Activated CD8-positive, alpha-beta T cell treated with anti-CD3 and anti-CD28 coated beads for 36 hours (primary cell): ENCODE measurements at regions not wholly inside any gene's neighbourhood (a gene's known extent, or its start where the extent isn't known, plus 50 kb on each side); places are given as distances from the start of the nearest gene placed in this dataset.

Experiments used
- ATAC-seq: fragments of 200-7000 bp; cut with Tn5 transposase; one replicate; pipeline ENCODE4 v1.10.0; 2021; ENCODE audit warnings: mild to moderate bottlenecking, moderate library complexity
- CTCF ChIA-PET: fragments of 350-600 bp; sonication (Branson Sonifier 250); formaldehyde crosslinking; loops from one replicate; lab custom pipeline; 2021; ENCODE audit warnings: antibody characterized with exemption; lab: Charles Lee
- POLR2A ChIA-PET: fragments of 350-600 bp; sonication (Branson Sonifier 250); formaldehyde crosslinking; loops from one replicate; lab custom pipeline; 2021; ENCODE audit warnings: antibody characterized with exemption; lab: Charles Lee
- DNase-seq: peaks from one replicate; pipeline ENCODE4 v3.0.0-alpha.2; 2020
- H3K27ac Mint-ChIP-seq: one replicate; pipeline ENCODE4 v1.8.0; 2021; ENCODE audit warnings: mild to moderate bottlenecking, mixed read lengths
- H3K27me3 Mint-ChIP-seq: one replicate; pipeline ENCODE4 v1.8.0; 2021; ENCODE audit warnings: mixed read lengths
- H3K36me3 Mint-ChIP-seq: one replicate; pipeline ENCODE4 v1.8.0; 2021; ENCODE audit warnings: low read depth, mixed read lengths
- H3K4me1 Mint-ChIP-seq: one replicate; pipeline ENCODE4 v1.8.0; 2021; ENCODE audit warnings: low read depth, mixed read lengths
- H3K4me3 Mint-ChIP-seq: one replicate; pipeline ENCODE4 v1.8.0; 2021; ENCODE audit warnings: mild to moderate bottlenecking, moderate library complexity, mixed read lengths
- H3K9me3 Mint-ChIP-seq: one replicate; pipeline ENCODE4 v1.8.0; 2021; ENCODE audit warnings: mixed read lengths
- CTCF ChIP-seq: fragments of 200-600 bp; IDR thresholded peaks from one replicate; pipeline ENCODE4 v1.8.0; 2022; ENCODE audit warnings: antibody characterized with exemption, mild to moderate bottlenecking
- intact Hi-C: fragments of 100-400 bp; cut with micrococcal nuclease; formaldehyde crosslinking; loops from one replicate; pipeline ENCODE4 v1.10.0; 2022

- ATAC-seq (no peak), DNase-seq (no peak)
- peaks cover 12% of the 10 kb centered on the region for H3K9me3 Mint-ChIP-seq
- intact Hi-C loops, result no loop called here
- no peaks in the 10 kb centered on the region for H3K36me3 Mint-ChIP-seq
- no peak for TF ChIP-seq CTCF
- POLR2A ChIA-PET, result no interaction called here
- CTCF ChIA-PET, result no interaction called here
- no peaks in the 10 kb centered on the region for H3K27me3 Mint-ChIP-seq
- H3K4me1 Mint-ChIP-seq, result no peaks in the 10 kb centered on the region
- H3K4me3 Mint-ChIP-seq, result no peak overlapping the region
- H3K27ac Mint-ChIP-seq, result no peak overlapping the region
These were observed 88.1 kb downstream of the RPS24 start for GRCh38 chr10:78121801-78122200.

- intact Hi-C loops, result no loop called here
- Mint-ChIP-seq H3K4me3 (no peak overlapping the region), H3K36me3 (no peaks in the 10 kb centered on the region), H3K4me1 (no peaks in the 10 kb centered on the region), H3K27ac (no peak overlapping the region), H3K27me3 (no peaks in the 10 kb centered on the region), H3K9me3 (peaks cover 12% of the 10 kb centered on the region)
- ATAC-seq (no peak), DNase-seq (no peak)
- ChIA-PET CTCF (no interaction called here), POLR2A (no interaction called here)
- TF ChIP-seq CTCF, result no peak
These were observed 90.5 kb downstream of the RPS24 start for GRCh38 chr10:78124167-78124566.

- no peak for TF ChIP-seq CTCF
- CTCF ChIA-PET, result no interaction called here
- POLR2A ChIA-PET, result no interaction called here
- intact Hi-C loops, result no loop called here
- Mint-ChIP-seq H3K27me3 (no peaks in the 10 kb centered on the region), H3K27ac (no peak overlapping the region), H3K4me1 (no peaks in the 10 kb centered on the region), H3K4me3 (no peak overlapping the region), H3K36me3 (no peaks in the 10 kb centered on the region), H3K9me3 (no peaks in the 10 kb centered on the region)
- no peak for DNase-seq
- ATAC-seq, result no peak
These were observed 95.5 kb downstream of the RPS24 start for GRCh38 chr10:78129211-78129610.

GRCh38 chr10:78130966-78131710 is 97.5 kb downstream of the RPS24 start:
- Mint-ChIP-seq H3K4me1 (no peaks in the 10 kb centered on the region), H3K27me3 (no peaks in the 10 kb centered on the region), H3K9me3 (no peaks in the 10 kb centered on the region), H3K4me3 (no peak overlapping the region), H3K36me3 (no peaks in the 10 kb centered on the region), H3K27ac (no peak overlapping the region)
- TF ChIP-seq CTCF, result no peak
- CTCF ChIA-PET, result no interaction called here
- no peak for DNase-seq
- POLR2A ChIA-PET, result no interaction called here
- no peak for ATAC-seq
- intact Hi-C loops, result no loop called here

GRCh38 chr10:78134773-78135306 is 101.2 kb downstream of the RPS24 start:
- no peak for ATAC-seq
- ChIA-PET POLR2A (no interaction called here), CTCF (no interaction called here)
- Mint-ChIP-seq H3K4me3 (no peak overlapping the region), H3K27ac (no peak overlapping the region), H3K4me1 (no peaks in the 10 kb centered on the region), H3K36me3 (no peaks in the 10 kb centered on the region), H3K9me3 (no peaks in the 10 kb centered on the region), H3K27me3 (peaks cover 11% of the 10 kb centered on the region)
- TF ChIP-seq CTCF, result no peak
- DNase-seq, result no peak
- intact Hi-C loops, result no loop called here
